BE2C (cell line): ENCODE measurements at regions not wholly inside any gene's neighbourhood (a gene's known extent, or its start where the extent isn't known, plus 50 kb on each side); places are given as distances from the start of the nearest gene placed in this dataset.
"Not testable (repeated sequence)": the region's sequence is repeated elsewhere in the genome, so short reads cannot be mapped to it uniquely, and the experiment has no call there.

Experiments used
- DNase-seq: peaks from one replicate; pipeline ENCODE4 v3.0.0-alpha.2; 2020
- H3K27me3 ChIP-seq: fragments of 250-450 bp; sonication (Bioruptor Pico); 2 replicates; pipeline ENCODE4 v1.5.1; 2020; ENCODE audit warnings: mild to moderate bottlenecking
- H3K36me3 ChIP-seq: fragments of 250-450 bp; sonication (Bioruptor Pico); 2 replicates; pipeline ENCODE4 v1.5.1; 2020; ENCODE audit warnings: mild to moderate bottlenecking
- H3K4me1 ChIP-seq: fragments of 250-450 bp; sonication (Bioruptor Pico); 2 replicates; pipeline ENCODE4 v1.5.1; 2020
- H3K4me3 ChIP-seq: 2 replicates; pipeline ENCODE4 v1.5.1; 2011; ENCODE audit warnings: low read depth, low read length
- H3K9me3 ChIP-seq: fragments of 250-450 bp; sonication (Bioruptor Pico); 2 replicates; pipeline ENCODE4 v1.5.1; 2020
- TF ChIP-seq, protein P1 (sequence below): IDR thresholded peaks from 2 replicates; pipeline ENCODE4 v1.5.1; 2012; ENCODE audit warnings: mild to moderate bottlenecking, low read depth, low read length

- Histone ChIP-seq H3K4me3 (no peak overlapping the region), H3K9me3 (no peaks in the 10 kb centered on the region), H3K4me1 (no peaks in the 10 kb centered on the region), H3K36me3 (no peaks in the 10 kb centered on the region), H3K27me3 (no peaks in the 10 kb centered on the region)
- no peak for DNase-seq
- TF ChIP-seq, protein P1, sequence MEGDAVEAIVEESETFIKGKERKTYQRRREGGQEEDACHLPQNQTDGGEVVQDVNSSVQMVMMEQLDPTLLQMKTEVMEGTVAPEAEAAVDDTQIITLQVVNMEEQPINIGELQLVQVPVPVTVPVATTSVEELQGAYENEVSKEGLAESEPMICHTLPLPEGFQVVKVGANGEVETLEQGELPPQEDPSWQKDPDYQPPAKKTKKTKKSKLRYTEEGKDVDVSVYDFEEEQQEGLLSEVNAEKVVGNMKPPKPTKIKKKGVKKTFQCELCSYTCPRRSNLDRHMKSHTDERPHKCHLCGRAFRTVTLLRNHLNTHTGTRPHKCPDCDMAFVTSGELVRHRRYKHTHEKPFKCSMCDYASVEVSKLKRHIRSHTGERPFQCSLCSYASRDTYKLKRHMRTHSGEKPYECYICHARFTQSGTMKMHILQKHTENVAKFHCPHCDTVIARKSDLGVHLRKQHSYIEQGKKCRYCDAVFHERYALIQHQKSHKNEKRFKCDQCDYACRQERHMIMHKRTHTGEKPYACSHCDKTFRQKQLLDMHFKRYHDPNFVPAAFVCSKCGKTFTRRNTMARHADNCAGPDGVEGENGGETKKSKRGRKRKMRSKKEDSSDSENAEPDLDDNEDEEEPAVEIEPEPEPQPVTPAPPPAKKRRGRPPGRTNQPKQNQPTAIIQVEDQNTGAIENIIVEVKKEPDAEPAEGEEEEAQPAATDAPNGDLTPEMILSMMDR = no peak
These were observed 573.4 kb downstream of the TSN start for GRCh38 chr2:122328816-122329215.

DNA sequence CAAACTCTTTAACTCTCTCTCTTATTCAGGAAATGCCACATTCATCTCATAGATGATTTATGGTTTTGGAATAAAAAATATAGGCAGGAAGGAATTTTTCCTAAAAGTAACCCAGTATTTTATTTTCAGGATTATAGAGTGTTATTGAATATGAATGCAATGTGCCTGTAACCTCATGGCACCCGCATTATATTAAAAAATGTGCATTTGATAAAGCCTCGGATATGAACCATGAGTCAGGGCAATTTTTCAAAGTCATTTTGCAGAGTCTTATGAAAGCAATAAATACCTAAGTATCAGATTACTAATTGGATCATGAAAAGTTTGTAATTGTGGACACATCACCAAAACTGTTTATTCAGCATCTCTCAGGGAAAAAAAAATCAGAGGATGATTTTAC, 573.8 kb downstream of the TSN start:
- H3K27me3 ChIP-seq = no peaks in the 10 kb centered on the region
- no peaks in the 10 kb centered on the region for H3K4me1 ChIP-seq
- DNase-seq = no peak
- H3K9me3 ChIP-seq = no peaks in the 10 kb centered on the region
- H3K4me3 ChIP-seq = no peak overlapping the region
- TF ChIP-seq, protein P1 = no peak
- no peaks in the 10 kb centered on the region for H3K36me3 ChIP-seq

- Histone ChIP-seq H3K9me3 (no peaks in the 10 kb centered on the region), H3K36me3 (no peaks in the 10 kb centered on the region), H3K4me1 (no peaks in the 10 kb centered on the region), H3K27me3 (no peaks in the 10 kb centered on the region), H3K4me3 (no peak overlapping the region)
- DNase-seq = no peak
- TF ChIP-seq, protein P1 = no peak
These were observed 578.5 kb downstream of the TSN start for GRCh38 chr2:122333932-122334331.

DNA sequence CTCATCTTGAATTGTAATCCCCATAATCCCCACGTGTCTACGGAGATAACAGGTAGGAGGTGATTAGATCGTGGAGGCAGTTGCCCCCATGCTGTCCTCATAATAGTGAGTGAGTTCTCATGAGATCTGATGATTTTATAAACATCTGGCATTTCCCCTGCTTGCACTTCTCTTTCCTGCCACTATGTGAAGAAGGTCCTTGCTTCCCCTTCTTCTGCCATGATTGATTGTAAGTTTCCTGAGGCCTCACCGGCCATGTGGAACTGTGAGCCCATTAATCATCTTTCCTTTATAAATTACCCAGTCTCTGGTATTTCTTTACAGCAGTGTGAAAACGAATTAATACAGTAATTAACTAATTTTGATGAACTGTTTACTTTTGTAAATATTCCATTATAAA, 582.5 kb downstream of the TSN start:
- Histone ChIP-seq H3K4me1 (no peaks in the 10 kb centered on the region), H3K4me3 (no peak overlapping the region), H3K9me3 (no peaks in the 10 kb centered on the region), H3K36me3 (no peaks in the 10 kb centered on the region), H3K27me3 (no peaks in the 10 kb centered on the region)
- no peak for DNase-seq
- TF ChIP-seq, protein P1 = 0 out of 2 replicates have a peak, but pooled peaks have one; percentile 5

GRCh38 chr2:122340246-122340645, 584.8 kb downstream of the TSN start:
- H3K27me3 ChIP-seq = no peaks in the 10 kb centered on the region
- H3K36me3 ChIP-seq = no peaks in the 10 kb centered on the region
- H3K4me3 ChIP-seq = no peak overlapping the region
- H3K9me3 ChIP-seq = no peaks in the 10 kb centered on the region
- TF ChIP-seq, protein P1 = no peak
- H3K4me1 ChIP-seq = no peaks in the 10 kb centered on the region
- no peak for DNase-seq

DNA sequence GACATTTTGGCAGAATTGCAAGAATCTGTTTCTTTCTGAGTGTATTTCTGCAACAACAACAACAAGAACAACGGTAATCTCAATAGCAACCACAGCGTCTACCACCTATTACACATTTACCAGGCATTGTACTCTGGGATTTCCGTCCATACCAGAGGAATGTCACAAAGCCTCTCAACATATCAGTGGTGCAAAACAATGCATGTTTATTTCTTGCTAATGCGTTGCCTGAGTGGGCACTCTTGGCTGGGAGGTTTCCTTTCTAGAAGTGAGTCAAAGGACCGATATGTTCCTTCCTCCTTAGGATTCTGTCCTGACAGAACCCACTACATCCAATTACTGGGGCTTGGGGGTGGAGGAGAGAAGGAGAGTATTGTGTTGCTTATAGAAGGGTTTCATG, 585.6 kb downstream of the TSN start:
- H3K4me3 ChIP-seq = no peak overlapping the region
- no peaks in the 10 kb centered on the region for H3K9me3 ChIP-seq
- H3K36me3 ChIP-seq = no peaks in the 10 kb centered on the region
- no peak for DNase-seq
- no peaks in the 10 kb centered on the region for H3K4me1 ChIP-seq
- no peaks in the 10 kb centered on the region for H3K27me3 ChIP-seq
- TF ChIP-seq, protein P1 = no peak

DNA sequence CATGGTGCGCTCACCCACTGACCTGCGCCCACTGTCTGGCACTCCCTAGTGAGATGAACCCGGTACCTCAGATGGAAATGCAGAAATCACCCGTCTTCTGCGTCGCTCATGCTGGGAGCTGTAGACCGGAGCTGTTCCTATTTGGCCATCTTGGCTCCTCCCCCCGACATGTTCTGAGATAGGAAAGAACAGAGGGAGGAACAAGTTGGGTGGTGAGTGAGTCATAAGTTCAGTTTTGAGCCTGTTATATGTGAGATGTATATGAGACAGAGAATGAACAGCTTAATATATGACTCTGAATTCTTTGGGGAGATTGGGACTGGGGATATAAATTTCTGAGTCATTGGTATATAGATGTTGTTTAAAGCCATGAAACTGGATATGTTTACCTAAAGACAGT, 596.7 kb downstream of the TSN start:
- H3K36me3 ChIP-seq, H3K9me3 ChIP-seq, H3K4me3 ChIP-seq, DNase-seq, H3K27me3 ChIP-seq, H3K4me1 ChIP-seq: not testable (repeated sequence)
